ENCODE measurements at regions not wholly inside any gene's neighbourhood (a gene's known extent, or its start where the extent isn't known, plus 50 kb on each side); places are given as distances from the start of the nearest gene placed in this dataset.

DNA sequence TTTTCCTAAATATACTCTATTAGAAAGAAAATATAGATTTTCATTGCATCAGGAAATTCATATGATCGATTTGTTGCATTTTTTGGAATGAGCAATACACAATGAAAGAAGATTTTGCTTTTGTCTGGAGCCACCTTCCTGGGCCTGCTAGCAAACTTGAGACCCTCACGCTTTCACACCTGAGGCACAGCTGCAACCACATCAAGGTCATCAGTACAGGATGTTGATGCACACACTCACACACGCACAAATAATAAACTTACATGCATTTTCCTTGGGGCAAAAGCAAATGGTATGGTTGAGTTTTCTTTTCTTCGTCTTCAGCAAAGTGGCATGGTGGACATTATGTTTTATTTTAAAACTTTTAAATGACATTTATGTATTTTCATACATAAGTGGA, 64.8 kb upstream of the SATB1 start:
- TF ChIP-seq, protein P1, sequence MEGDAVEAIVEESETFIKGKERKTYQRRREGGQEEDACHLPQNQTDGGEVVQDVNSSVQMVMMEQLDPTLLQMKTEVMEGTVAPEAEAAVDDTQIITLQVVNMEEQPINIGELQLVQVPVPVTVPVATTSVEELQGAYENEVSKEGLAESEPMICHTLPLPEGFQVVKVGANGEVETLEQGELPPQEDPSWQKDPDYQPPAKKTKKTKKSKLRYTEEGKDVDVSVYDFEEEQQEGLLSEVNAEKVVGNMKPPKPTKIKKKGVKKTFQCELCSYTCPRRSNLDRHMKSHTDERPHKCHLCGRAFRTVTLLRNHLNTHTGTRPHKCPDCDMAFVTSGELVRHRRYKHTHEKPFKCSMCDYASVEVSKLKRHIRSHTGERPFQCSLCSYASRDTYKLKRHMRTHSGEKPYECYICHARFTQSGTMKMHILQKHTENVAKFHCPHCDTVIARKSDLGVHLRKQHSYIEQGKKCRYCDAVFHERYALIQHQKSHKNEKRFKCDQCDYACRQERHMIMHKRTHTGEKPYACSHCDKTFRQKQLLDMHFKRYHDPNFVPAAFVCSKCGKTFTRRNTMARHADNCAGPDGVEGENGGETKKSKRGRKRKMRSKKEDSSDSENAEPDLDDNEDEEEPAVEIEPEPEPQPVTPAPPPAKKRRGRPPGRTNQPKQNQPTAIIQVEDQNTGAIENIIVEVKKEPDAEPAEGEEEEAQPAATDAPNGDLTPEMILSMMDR (IDR thresholded peaks at IDR 0.05) = no peak
- TF ChIP-seq EZH2 (IDR thresholded peaks at IDR 0.05) = no peak

Measured in neural progenitor cell (in vitro differentiated cells).